GM23338 (cell line): ENCODE measurements at regions not wholly inside any gene's neighbourhood (a gene's known extent, or its start where the extent isn't known, plus 50 kb on each side); places are given as distances from the start of the nearest gene placed in this dataset.

Experiments
- CREB1 ChIP-seq: fragments of 250-450 bp; sonication (Bioruptor Pico); IDR thresholded peaks from 2 replicates; pipeline ENCODE4 v1.5.0; 2020; ENCODE audit warnings: low read depth, mild to moderate bottlenecking, moderate library complexity
- CTCF ChIP-seq, 2 experiments: fragments of 200-600 bp in 1 of 2; sonication (generic) in 1 of 2; conservative IDR thresholded peaks; 2 replicates each; pipeline versions ENCODE4 v1.5.1 to v1.6.1; 2016 to 2017; ENCODE audit warnings: antibody characterized with exemption in 2 of 2, low read depth in 2 of 2, mild to moderate bottlenecking in 2 of 2, moderate library complexity in 1 of 2
- EZH2 ChIP-seq: fragments of 200-600 bp; sonication (generic); IDR thresholded peaks from one replicate; pipeline ENCODE4 v1.8.0; 2017; ENCODE audit warnings: antibody characterized with exemption, mild to moderate bottlenecking, low read depth; ENCODE audit not compliant: unreplicated experiment
- EZH2phosphoT487 ChIP-seq: fragments of 200-600 bp; sonication (generic); IDR thresholded peaks from one replicate; pipeline ENCODE4 v1.8.1; 2018; ENCODE audit warnings: antibody characterized with exemption; ENCODE audit not compliant: unreplicated experiment
- JUNB ChIP-seq: IDR thresholded peaks from one replicate; pipeline ENCODE4 v1.6.1; 2016; ENCODE audit warnings: antibody characterized with exemption; ENCODE audit not compliant: unreplicated experiment
- NANOG ChIP-seq: IDR thresholded peaks from 2 replicates; pipeline ENCODE4 v1.6.1; 2016; ENCODE audit warnings: antibody characterized with exemption, borderline replicate concordance
- POLR2AphosphoS5 ChIP-seq: IDR thresholded peaks from 2 replicates; pipeline ENCODE4 v1.6.1; 2016; ENCODE audit warnings: antibody characterized with exemption, low read depth
- REST ChIP-seq: IDR thresholded peaks from one replicate; pipeline ENCODE4 v1.6.1; 2018; ENCODE audit warnings: antibody characterized with exemption; ENCODE audit not compliant: unreplicated experiment
- ZNF114 ChIP-seq: fragments of 250-450 bp; sonication (Bioruptor Pico); IDR thresholded peaks from 2 replicates; pipeline ENCODE4 v1.5.0; 2020; ENCODE audit warnings: mild to moderate bottlenecking, moderate library complexity
- ZNF331 ChIP-seq: fragments of 250-450 bp; sonication (Bioruptor Pico); IDR thresholded peaks from 2 replicates; pipeline ENCODE4 v1.5.0; 2020; ENCODE audit warnings: low read depth, mild to moderate bottlenecking, moderate library complexity

DNA sequence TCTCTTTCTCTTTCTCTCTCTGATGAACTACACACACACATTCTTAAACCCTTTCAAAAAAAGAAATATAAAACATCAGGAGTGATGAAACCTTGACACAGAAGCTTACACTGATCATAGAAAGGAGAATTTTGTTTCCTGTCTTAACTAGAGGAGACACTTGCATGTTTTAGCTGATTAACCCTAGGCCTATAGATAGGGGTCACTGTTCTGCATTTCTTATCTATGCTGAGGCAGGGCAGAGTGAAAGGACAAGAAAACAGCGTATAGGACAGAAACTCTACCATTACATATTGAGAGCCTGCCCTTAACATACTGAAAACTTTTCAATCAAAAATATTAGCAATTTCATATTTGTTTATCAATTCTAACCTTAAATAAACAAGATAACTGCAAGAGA, 680.6 kb upstream of the MBL2 start:
- TF ChIP-seq CREB1 = no peak
- peak; percentile 72 to 80 for TF ChIP-seq CTCF (conservative IDR thresholded peaks at IDR 0.05; ENCODE audit: low read depth in 2 of 2)
- no peak for TF ChIP-seq JUNB
- no peak for TF ChIP-seq EZH2
- TF ChIP-seq POLR2AphosphoS5 = no peak
- no peak for TF ChIP-seq NANOG
- no peak for TF ChIP-seq REST
- no peak for TF ChIP-seq EZH2phosphoT487
- TF ChIP-seq ZNF114 (CRISPR knock-in tag) = no peak
- no peak for TF ChIP-seq ZNF331 (CRISPR knock-in tag)
